ENCODE measurements at regions not wholly inside any gene's neighbourhood (a gene's known extent, or its start where the extent isn't known, plus 50 kb on each side); places are given as distances from the start of the nearest gene placed in this dataset.

DNA sequence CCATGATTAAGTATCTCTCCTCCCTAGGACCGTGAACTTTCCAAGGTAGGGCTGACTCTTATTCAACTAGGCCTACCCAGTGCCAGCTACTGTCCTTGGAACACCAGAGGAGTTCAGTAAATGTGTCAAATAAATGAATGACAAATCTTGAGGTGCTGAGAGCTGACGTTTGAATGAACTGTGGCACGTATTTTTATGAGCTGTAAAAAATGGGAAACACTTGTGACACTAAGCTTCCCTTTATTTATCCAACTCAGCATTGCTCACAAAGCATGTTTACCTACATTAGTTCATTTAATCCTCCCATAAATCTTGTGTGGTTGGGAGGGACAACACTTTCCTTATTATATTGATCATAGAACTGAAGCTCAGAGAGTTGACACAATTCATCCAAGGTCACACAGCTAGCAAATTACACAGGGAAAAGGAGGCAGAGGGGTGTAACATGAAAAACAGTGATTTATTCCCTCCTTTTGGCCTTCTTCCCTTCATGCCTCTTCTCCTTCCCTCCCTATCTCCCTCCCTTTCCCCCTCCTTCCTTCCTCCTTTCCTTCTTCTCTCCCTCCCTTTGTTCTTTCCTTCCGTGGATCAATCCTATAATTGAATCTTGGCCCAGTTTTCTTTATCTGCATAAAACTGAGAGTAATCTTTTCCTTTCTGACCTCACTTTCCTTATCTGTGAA lies 412.6 kb downstream of the DMRT2 start:
- intact Hi-C loops (cut with DNase I; ENCODE audit: low total_unique reads): no loop called here

DNA sequence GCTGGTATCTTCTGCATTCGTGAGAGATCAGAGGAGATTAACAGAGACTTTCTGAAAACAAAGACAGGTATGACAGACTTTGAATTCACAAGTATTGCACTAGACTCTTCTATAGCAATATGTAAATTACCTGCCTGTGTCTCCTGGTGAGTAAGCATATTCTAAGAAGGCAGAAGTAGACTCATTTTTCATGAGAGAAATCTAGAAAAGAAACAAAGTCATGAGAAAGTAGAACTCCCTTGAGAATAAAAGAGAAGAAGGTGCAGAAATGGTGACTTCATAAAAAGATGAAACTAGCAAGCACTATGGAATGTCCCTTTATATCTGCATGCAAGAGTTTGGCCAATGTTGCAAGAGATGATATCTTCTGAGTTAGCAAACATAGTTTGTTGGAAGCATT lies 419.8 kb downstream of the DMRT2 start:
- no peak overlapping the region for H3K27ac ChIP-seq
- intact Hi-C loops (cut with DNase I; ENCODE audit: low total_unique reads): no loop called here
- H3K4me3 ChIP-seq: no peak overlapping the region
- TF ChIP-seq, protein P1, sequence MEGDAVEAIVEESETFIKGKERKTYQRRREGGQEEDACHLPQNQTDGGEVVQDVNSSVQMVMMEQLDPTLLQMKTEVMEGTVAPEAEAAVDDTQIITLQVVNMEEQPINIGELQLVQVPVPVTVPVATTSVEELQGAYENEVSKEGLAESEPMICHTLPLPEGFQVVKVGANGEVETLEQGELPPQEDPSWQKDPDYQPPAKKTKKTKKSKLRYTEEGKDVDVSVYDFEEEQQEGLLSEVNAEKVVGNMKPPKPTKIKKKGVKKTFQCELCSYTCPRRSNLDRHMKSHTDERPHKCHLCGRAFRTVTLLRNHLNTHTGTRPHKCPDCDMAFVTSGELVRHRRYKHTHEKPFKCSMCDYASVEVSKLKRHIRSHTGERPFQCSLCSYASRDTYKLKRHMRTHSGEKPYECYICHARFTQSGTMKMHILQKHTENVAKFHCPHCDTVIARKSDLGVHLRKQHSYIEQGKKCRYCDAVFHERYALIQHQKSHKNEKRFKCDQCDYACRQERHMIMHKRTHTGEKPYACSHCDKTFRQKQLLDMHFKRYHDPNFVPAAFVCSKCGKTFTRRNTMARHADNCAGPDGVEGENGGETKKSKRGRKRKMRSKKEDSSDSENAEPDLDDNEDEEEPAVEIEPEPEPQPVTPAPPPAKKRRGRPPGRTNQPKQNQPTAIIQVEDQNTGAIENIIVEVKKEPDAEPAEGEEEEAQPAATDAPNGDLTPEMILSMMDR (IDR thresholded peaks at IDR 0.05): no peak
- TF ChIP-seq POLR2AphosphoS5 (IDR thresholded peaks at IDR 0.05) (no peak), POLR2A (IDR thresholded peaks at IDR 0.05) (no peak)
- no peaks in the 10 kb centered on the region for H3K36me3 ChIP-seq
- H3K4me1 ChIP-seq: no peaks in the 10 kb centered on the region
- no peaks in the 10 kb centered on the region for H3K27me3 ChIP-seq
- DNase-seq (ENCODE audit: low spot score in 2 of 2): no peak
- H3K9me3 ChIP-seq: no peaks in the 10 kb centered on the region

More for the DNA sequence above, 412.6 kb downstream of the DMRT2 start:
- Histone ChIP-seq H3K9me3 (no peaks in the 10 kb centered on the region), H3K4me3 (no peak overlapping the region), H3K27ac (no peak overlapping the region), H3K27me3 (no peaks in the 10 kb centered on the region), H3K36me3 (no peaks in the 10 kb centered on the region), H3K4me1 (no peaks in the 10 kb centered on the region)
- TF ChIP-seq, protein P1 (IDR thresholded peaks at IDR 0.05): no peak
- TF ChIP-seq POLR2A (IDR thresholded peaks at IDR 0.05) (no peak), POLR2AphosphoS5 (IDR thresholded peaks at IDR 0.05) (no peak)
- DNase-seq (ENCODE audit: low spot score in 2 of 2): no peak

DNA sequence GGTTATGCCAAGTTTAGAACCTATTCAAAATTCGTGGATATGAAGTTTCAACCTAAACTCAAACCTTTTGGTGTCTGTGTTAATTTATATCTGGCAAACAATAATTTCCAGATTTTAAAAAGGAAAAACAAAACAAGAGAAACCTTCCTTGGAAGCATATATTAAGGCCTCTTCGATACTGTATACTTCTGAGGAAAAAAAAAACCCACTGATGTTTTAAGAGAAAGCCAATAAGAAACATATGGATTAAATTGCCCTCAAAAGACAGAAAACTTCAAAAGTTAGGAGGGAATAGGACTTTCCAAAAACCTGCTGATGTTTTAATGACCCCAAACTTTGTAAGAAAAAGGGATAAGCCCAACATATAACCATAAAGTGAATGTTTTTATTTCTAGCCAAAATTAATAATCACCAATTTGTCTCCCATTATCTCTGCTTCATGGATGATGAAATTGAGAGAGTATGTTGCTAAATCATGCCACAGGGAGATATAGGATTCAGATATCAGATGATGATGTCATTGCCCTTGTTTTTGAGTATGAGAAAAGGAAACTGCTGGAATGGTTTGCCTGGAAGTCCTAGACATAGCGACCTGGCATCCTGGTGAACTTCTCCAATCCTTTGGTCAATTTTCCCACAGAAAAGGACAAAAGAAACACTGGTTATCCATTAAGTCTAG lies 423.9 kb downstream of the DMRT2 start:
- intact Hi-C loops (cut with DNase I; ENCODE audit: low total_unique reads): no loop called here
- no peak overlapping the region for H3K4me3 ChIP-seq
- no peak for DNase-seq (ENCODE audit: low spot score in 2 of 2)
- no peaks in the 10 kb centered on the region for H3K27me3 ChIP-seq
- H3K36me3 ChIP-seq: no peaks in the 10 kb centered on the region
- no peak overlapping the region for H3K27ac ChIP-seq
- no peaks in the 10 kb centered on the region for H3K4me1 ChIP-seq
- TF ChIP-seq POLR2A (IDR thresholded peaks at IDR 0.05): no peak
- TF ChIP-seq POLR2AphosphoS5 (IDR thresholded peaks at IDR 0.05): no peak
- TF ChIP-seq, protein P1 (IDR thresholded peaks at IDR 0.05): no peak
- no peaks in the 10 kb centered on the region for H3K9me3 ChIP-seq

DNA sequence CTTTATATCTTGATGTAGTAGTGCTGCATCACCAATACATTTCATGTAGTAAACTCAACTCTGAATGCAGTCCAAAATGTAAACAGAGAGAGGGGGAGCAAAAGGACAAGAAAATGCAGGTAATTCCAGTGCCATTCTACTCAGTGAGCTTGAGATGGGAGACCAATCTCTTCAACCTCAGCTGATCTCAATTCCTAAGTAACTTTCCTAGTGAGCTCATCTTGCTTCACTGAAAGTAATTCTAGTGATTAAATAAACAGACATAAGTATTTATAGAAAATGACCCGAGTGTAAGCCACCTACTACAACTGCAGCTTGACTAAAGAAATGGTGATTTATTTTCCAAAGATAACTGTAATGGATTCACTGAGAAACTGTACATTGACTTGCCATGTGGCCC lies 424.5 kb downstream of the DMRT2 start:
- no peak for DNase-seq (ENCODE audit: low spot score in 2 of 2)
- Histone ChIP-seq H3K27me3 (no peaks in the 10 kb centered on the region), H3K27ac (no peak overlapping the region), H3K36me3 (no peaks in the 10 kb centered on the region), H3K9me3 (no peaks in the 10 kb centered on the region), H3K4me3 (no peak overlapping the region), H3K4me1 (no peaks in the 10 kb centered on the region)
- intact Hi-C loops (cut with DNase I; ENCODE audit: low total_unique reads): no loop called here
- TF ChIP-seq POLR2A (IDR thresholded peaks at IDR 0.05) (no peak), POLR2AphosphoS5 (IDR thresholded peaks at IDR 0.05) (no peak)
- TF ChIP-seq, protein P1 (IDR thresholded peaks at IDR 0.05): no peak
